Fibroblast of pulmonary artery (primary cell): ENCODE measurements at regions not wholly inside any gene's neighbourhood (a gene's known extent, or its start where the extent isn't known, plus 50 kb on each side); places are given as distances from the start of the nearest gene placed in this dataset.

Experiments used
- DNase-seq: peaks from one replicate; pipeline ENCODE4 v3.0.0-alpha.2; 2010; ENCODE audit warnings: low read depth
- H3K4me3 ChIP-seq: replicated peaks from 2 replicates; pipeline ENCODE4 v1.5.1; 2011; ENCODE audit warnings: low read depth, mild to moderate bottlenecking, control low read depth, low read length, moderate library complexity
- TF ChIP-seq, protein P1 (sequence below): IDR thresholded peaks from 2 replicates; pipeline ENCODE4 v1.5.1; 2011; ENCODE audit warnings: mild to moderate bottlenecking, control low read depth, low read length, inconsistent platforms; ENCODE audit errors: missing control alignments

DNA sequence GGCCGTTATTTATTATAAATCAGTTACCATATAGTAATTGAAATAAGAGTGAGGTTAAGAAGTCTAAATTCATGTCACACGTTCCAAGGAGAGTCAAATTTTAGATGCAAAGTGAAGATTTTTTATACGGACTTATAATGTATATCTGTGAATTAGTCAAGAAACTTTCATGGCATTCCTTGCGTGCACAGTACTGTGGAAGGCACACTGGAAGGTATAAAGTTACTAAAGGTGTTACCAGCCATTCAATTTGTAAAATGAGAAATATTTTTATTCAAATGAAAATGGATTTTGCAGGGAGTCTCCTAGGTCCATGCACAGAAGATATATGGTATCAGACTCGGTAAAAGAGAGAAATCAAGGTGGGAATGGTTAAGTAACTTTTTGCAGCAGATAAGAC is 408.1 kb upstream of the CTNND2 start:
- no peak for DNase-seq
- TF ChIP-seq, protein P1, sequence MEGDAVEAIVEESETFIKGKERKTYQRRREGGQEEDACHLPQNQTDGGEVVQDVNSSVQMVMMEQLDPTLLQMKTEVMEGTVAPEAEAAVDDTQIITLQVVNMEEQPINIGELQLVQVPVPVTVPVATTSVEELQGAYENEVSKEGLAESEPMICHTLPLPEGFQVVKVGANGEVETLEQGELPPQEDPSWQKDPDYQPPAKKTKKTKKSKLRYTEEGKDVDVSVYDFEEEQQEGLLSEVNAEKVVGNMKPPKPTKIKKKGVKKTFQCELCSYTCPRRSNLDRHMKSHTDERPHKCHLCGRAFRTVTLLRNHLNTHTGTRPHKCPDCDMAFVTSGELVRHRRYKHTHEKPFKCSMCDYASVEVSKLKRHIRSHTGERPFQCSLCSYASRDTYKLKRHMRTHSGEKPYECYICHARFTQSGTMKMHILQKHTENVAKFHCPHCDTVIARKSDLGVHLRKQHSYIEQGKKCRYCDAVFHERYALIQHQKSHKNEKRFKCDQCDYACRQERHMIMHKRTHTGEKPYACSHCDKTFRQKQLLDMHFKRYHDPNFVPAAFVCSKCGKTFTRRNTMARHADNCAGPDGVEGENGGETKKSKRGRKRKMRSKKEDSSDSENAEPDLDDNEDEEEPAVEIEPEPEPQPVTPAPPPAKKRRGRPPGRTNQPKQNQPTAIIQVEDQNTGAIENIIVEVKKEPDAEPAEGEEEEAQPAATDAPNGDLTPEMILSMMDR = no peak
- no peak overlapping the region for H3K4me3 ChIP-seq

DNA sequence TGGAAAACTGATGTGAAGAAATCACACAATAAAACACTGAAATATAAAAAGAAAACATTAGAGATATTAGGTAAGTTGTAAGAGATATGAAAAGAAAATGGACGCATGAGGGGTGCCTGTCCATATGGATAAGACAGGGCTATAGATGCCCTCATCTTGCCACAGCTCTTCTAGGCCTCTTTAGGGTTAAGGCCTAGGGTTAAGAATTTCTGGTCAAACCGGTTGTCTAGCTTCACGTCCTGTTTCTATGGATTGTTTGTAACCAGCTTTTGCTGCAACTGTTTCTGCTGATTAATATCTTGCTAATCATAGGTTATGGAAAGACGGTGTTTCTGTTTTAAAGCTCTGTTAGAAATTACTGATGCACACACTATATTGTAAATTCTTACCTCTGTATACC is 389.9 kb upstream of the CTNND2 start:
- H3K4me3 ChIP-seq = no peak overlapping the region
- DNase-seq = no peak
- TF ChIP-seq, protein P1 = no peak

DNA sequence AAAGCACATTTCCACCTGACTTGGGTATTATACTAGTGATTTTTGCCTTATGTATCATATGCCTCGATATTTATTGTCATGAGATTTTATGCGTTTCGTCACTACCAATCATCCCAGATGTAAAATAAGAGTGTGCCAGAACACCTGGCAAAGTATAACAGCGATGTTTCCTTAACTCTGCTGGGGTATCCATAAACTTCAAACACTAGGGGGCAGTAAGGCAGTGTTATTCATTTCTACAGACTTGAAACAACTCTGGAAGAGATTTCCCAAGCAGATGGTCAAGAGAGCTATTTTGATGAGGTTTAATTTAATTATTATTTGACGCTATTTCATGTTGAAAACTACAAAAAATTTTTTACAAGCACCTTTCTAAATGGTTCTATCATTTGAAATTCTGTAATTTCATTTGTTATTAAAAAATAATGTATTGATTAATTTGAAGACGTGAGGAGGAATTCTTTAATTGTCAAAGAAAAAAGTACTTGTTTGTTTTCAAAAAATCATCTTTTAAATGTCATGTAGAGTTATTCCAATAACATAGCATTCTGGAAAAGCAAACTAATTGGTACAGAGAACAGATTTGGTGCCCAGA is 388.5 kb upstream of the CTNND2 start:
- TF ChIP-seq, protein P1 = no peak
- no peak for DNase-seq

DNA sequence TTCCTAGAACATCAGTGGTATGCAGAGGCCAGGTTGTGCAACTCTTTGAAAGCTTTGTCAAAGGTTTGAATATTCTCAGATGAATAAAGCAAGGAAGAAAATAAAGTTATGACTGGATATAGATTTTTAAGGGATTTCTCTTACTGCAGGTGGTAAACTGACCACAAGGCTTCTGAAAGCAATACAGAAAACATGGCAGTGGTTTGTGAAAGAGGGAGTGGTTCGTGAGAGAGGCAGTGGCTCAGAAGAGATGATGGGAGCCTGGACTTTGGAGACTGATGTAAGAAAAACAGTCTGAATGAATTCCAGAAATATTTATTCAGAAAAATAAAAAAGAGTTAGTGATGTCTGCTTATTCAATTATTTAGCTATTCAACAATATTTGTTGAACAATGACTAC is 380.4 kb upstream of the CTNND2 start:
- no peak for DNase-seq
- TF ChIP-seq, protein P1 = no peak
- H3K4me3 ChIP-seq = no peak overlapping the region

More for the DNA sequence above, 388.5 kb upstream of the CTNND2 start:
- no peak overlapping the region for H3K4me3 ChIP-seq

DNA sequence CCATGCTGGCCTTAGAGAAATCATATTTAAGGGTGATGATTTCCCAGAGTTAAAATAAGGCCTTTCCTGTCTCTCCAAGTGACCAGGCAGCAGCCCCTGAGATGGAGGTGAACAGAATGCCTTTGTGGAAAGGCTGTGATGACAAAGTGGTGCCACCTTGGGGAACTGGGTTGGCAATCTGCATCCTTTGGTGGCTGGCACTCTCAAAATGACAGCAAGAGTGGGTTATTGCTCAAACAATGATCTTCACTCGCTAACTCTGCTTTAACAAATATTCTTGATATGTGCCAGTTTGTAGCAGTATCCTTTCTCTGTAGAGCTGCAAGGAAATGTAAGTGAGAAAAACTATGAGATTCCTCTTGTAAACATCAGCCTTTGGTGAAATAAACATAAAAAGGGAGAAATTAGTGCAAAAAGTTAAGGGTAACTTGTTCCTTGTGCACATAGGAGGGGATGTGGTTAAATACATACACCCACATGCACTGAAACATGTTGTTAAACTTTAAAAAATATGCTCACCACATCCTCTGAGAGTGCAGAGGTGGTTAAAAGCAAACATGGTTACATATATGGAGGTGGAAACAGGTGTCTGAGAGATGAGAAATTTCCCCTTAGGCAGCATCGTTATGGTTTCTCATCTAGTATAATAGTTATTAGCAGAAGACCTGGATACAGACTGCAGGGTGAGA is 373.4 kb upstream of the CTNND2 start:
- TF ChIP-seq, protein P1 = no peak
- no peak overlapping the region for H3K4me3 ChIP-seq
- no peak for DNase-seq

DNA sequence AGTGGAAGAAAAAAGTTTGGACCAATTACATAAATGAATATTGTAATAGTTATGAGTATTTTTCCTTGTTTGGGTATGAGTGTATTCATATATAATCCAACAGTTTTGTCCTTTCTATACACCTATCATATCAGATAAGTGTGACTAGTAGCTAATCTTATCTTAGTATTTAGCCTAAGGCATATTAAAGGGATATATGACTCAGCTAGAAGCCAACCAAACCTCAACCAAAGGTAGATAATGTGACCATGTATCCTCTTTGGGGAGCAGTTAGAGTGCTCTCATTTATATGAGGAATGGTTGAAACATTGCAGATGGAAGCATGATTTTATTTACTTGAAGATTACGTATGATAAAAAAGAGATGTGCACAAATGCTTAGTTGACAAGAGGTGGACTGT is 370.0 kb upstream of the CTNND2 start:
- H3K4me3 ChIP-seq = no peak overlapping the region
- no peak for DNase-seq
- TF ChIP-seq, protein P1 = no peak

DNA sequence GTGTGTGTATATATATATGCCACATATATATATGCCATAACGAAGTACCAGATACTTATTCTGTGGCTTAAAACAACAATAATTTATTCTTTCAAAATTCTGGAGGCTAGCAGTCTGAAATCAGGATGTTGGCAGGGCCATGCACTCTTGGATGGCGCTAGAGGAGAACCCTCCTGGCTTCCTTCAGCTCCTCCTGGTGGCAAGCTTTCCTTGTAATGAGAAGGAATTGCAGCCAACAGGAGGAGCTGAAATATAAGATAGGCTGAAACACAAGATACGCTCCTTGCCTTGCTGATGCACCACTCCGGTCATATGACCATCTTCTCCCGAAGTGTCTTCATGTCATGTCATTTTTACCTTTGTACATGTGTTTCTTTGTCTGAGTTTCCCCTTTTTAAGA is 368.1 kb upstream of the CTNND2 start:
- TF ChIP-seq, protein P1 = no peak
- DNase-seq = no peak
- H3K4me3 ChIP-seq = no peak overlapping the region
